HepG2 (cell line): ENCODE measurements at regions not wholly inside any gene's neighbourhood (a gene's known extent, or its start where the extent isn't known, plus 50 kb on each side); places are given as distances from the start of the nearest gene placed in this dataset.

Source experiments
- ATAC-seq: fragments of 200-7000 bp; cut with Tn5 transposase; 3 replicates; pipeline ENCODE4 v1.9.1; 2020; ENCODE audit warnings: mild to moderate bottlenecking, moderate library complexity
- BruUV-seq: library from RNA; stranded (reverse); fragments of 400-500 nt; replicated peaks from 2 replicates; lab custom pipeline; 2021; lab: Mats Ljungman, UMichigan
- CTCF ChIA-PET: fragments of 300-600 bp; formaldehyde crosslinking; extraction: SDS; loops from one replicate; lab custom pipeline; 2021; ENCODE audit warnings: low total read pairs, inconsistent platforms, low intra/inter-chr PET ratio; lab: Yijun Ruan, JAX
- POLR2A ChIA-PET: fragments of 350-600 bp; sonication (Branson Sonifier 250); formaldehyde crosslinking; loops from one replicate; lab custom pipeline; 2020; ENCODE audit warnings: antibody characterized with exemption, inconsistent platforms; lab: Yijun Ruan, JAX
- DNase-seq: peaks from one replicate; pipeline ENCODE4 v3.0.0-alpha.2; 2015; ENCODE audit warnings: low spot score
- FAIRE-seq: peaks from 3 replicates; lab custom pipeline; 2011; peaks lifted over from hg19 to GRCh38; lab: Jason Lieb, UNC
- H2AFZ ChIP-seq: one replicate; pipeline ENCODE4 v1.6.1; 2011; ENCODE audit warnings: low read length, inconsistent platforms
- H3K27ac ChIP-seq: fragments of 300-600 bp; 3 replicates; pipeline ENCODE4 v1.8.0; 2011; ENCODE audit warnings: mixed run types, mild to moderate bottlenecking, mixed read lengths, low read length, inconsistent platforms; ENCODE audit not compliant: insufficient read depth; ENCODE audit errors: extremely low read length
- H3K27me3 ChIP-seq, 2 experiments: fragments of 200-600 bp in 1 of 2; 2 replicates in 1 of 2; 3 replicates in 1 of 2; pipeline versions ENCODE4 v1.6.0 to v1.8.0; 2011; ENCODE audit warnings: low read length in 2 of 2, mild to moderate bottlenecking in 2 of 2, moderate library complexity in 2 of 2, inconsistent platforms in 1 of 2; ENCODE audit not compliant: insufficient read depth in 2 of 2, control insufficient read depth in 1 of 2
- H3K36me3 ChIP-seq, 2 experiments: fragments of 200-600 bp in 1 of 2; replicated peaks in 1 of 2; 2 replicates in 1 of 2; 3 replicates in 1 of 2; pipeline versions ENCODE4 v1.5.1 to v1.8.0; 2011; ENCODE audit warnings: low read length in 2 of 2, inconsistent platforms in 1 of 2; ENCODE audit not compliant: insufficient read depth in 2 of 2, control insufficient read depth in 1 of 2
- H3K4me1 ChIP-seq: 2 replicates; pipeline ENCODE4 v1.5.1; 2012; ENCODE audit warnings: low read length, inconsistent platforms; ENCODE audit not compliant: insufficient read depth
- H3K4me2 ChIP-seq: 2 replicates; pipeline ENCODE4 v1.6.0; 2011; ENCODE audit warnings: low read depth, low read length, inconsistent platforms
- H3K4me3 ChIP-seq, 3 experiments: fragments of 200-600 bp in 1 of 3; sonication (generic), shearing (Covaris generic) in 1 of 3; replicated peaks in 1 of 3; 2 replicates each; pipeline ENCODE4 v1.5.1; 2011 to 2016; ENCODE audit warnings: low read length in 3 of 3, inconsistent platforms in 2 of 3, low read depth in 2 of 3, mild to moderate bottlenecking in 2 of 3, control low read depth in 1 of 3, mixed read lengths in 1 of 3; ENCODE audit not compliant: insufficient read depth in 1 of 3
- H3K79me2 ChIP-seq: one replicate; pipeline ENCODE4 v1.6.1; 2011; ENCODE audit warnings: low read length, inconsistent platforms; ENCODE audit not compliant: insufficient read depth
- H3K9ac ChIP-seq: 2 replicates; pipeline ENCODE4 v1.6.0; 2011; ENCODE audit warnings: mild to moderate bottlenecking, low read depth, low read length, inconsistent platforms; ENCODE audit not compliant: insufficient read depth
- H3K9me3 ChIP-seq: 2 replicates; pipeline ENCODE4 v1.5.1; 2012; ENCODE audit warnings: mild to moderate bottlenecking, low read length
- H4K20me1 ChIP-seq: 2 replicates; pipeline ENCODE4 v1.6.0; 2011; ENCODE audit warnings: inconsistent platforms, mild to moderate bottlenecking, low read length, moderate library complexity; ENCODE audit not compliant: insufficient read depth
- AGO1 ChIP-seq: fragments of 200-400 bp; formaldehyde crosslinking; IDR thresholded peaks from 2 replicates; pipeline ENCODE4 v1.6.1; 2017; ENCODE audit warnings: mild to moderate bottlenecking, low read depth, low read length, moderate library complexity; ENCODE audit not compliant: poor library complexity, severe bottlenecking
- BRD4 ChIP-seq: sonication (generic); formaldehyde crosslinking; IDR thresholded peaks from 2 replicates; pipeline ENCODE4 v1.4.0; 2020; ENCODE audit warnings: missing genetic modification reagents
- DNMT1 ChIP-seq: sonication (generic); formaldehyde crosslinking; IDR thresholded peaks from 2 replicates; pipeline ENCODE4 v1.5.1; 2020; ENCODE audit warnings: mild to moderate bottlenecking, missing genetic modification reagents
- HDAC1 ChIP-seq: sonication (generic); formaldehyde crosslinking; IDR thresholded peaks from 2 replicates; pipeline ENCODE4 v1.5.1; 2020; ENCODE audit warnings: mild to moderate bottlenecking, missing genetic modification reagents
- RBM22 ChIP-seq: fragments of 200-400 bp; formaldehyde crosslinking; optimal IDR thresholded peaks from 2 replicates; pipeline ENCODE3; 2017; ENCODE audit warnings: mild to moderate bottlenecking, low read length, moderate library complexity
- SMAD1 ChIP-seq: sonication (generic); formaldehyde crosslinking; IDR thresholded peaks from 2 replicates; pipeline ENCODE4 v1.4.0; 2020; ENCODE audit warnings: missing genetic modification reagents, low read depth, mild to moderate bottlenecking, borderline replicate concordance
- SMC3 ChIP-seq: IDR thresholded peaks from 2 replicates; pipeline ENCODE4 v1.6.1; 2011; ENCODE audit warnings: low read length, improper control_type of control experiment
- XRCC5 ChIP-seq: fragments of 200-400 bp; formaldehyde crosslinking; optimal IDR thresholded peaks from 2 replicates; pipeline ENCODE3; 2017; ENCODE audit warnings: mild to moderate bottlenecking, low read length
- ZNF598 ChIP-seq: sonication (generic); formaldehyde crosslinking; IDR thresholded peaks from 2 replicates; pipeline ENCODE4 v1.5.1; 2020; ENCODE audit warnings: mild to moderate bottlenecking, missing genetic modification reagents, borderline replicate concordance
- WGBS: methylation state at CpG from one replicate; pipeline ENCODE4 v1.1.6; 2017; ENCODE audit warnings: low lambda C conversion rate; 5-methylcytosine and 5-hydroxymethylcytosine counted together
- in situ Hi-C: cut with HindIII; loops from 2 replicates; pipeline ENCODE4 v1.10.0; 2017; ENCODE audit warnings: low pct_unique_long_range_greater_than_20kb; ENCODE audit not compliant: extremely low pct_ligation_motif_present
- intact Hi-C: fragments of 100-400 bp; cut with micrococcal nuclease; formaldehyde crosslinking; loops from one replicate; pipeline ENCODE4 v1.10.0; 2022; ENCODE audit not compliant: unreplicated experiment
- TF ChIP-seq, protein P1 (sequence below): sonication (generic); formaldehyde crosslinking; IDR thresholded peaks from 2 replicates; pipeline ENCODE4 v1.5.1; 2020; ENCODE audit warnings: missing genetic modification reagents, mild to moderate bottlenecking, borderline replicate concordance
- TF ChIP-seq, protein P2 (sequence below): sonication (generic); formaldehyde crosslinking; IDR thresholded peaks from 2 replicates; pipeline ENCODE4 v1.5.0; 2020; ENCODE audit warnings: mild to moderate bottlenecking, missing genetic modification reagents
- TF ChIP-seq, protein P3 (sequence below): sonication (generic); formaldehyde crosslinking; IDR thresholded peaks from 2 replicates; pipeline ENCODE4 v1.5.1; 2020; ENCODE audit warnings: mild to moderate bottlenecking, missing genetic modification reagents

DNA sequence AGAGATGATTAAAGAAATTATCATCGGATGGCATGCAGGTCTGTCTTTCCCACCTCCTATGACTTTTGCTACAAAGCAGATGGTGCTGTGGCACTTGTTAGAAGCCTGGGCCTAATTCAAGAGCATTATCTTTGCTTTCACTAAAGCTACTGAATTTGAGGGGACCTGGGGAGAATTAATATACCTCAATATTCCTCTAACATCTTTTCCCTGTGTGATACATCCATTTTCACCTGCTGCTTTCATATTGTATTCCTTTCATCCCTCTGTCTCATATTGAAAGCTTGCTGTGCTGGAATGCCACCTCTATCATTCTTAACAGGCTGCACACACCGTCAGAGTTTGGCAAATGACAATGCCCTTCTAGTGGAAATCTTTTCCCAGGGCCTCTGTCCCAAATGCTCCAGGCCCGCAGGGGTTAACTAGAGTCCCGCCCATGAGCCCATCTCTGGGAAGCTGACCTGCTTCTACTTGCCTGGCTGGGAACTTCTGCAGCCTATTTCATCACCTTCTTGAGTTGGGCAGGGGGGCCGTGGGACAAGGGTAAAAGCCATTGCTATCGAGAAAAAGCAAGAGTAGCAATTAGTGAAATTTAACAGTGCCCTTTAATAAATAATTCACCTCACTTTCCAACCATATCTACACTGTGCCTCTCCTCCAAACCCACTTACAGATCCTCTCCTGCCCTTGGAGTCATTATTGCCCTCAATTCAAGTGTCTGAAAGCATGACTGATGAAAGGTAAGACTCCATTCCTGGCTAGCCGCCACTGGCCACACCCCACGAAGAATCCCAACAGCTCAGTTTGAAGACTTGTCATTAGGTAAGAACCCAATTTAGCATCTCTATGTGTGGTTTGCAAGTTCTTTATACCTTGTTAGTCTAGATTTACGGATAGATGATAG is 126.7 kb upstream of the BTG1 start:
- H3K4me3 ChIP-seq: no peak overlapping the region
- ATAC-seq (no peak), FAIRE-seq (no peak), DNase-seq (no peak)
- WGBS: 17% methylated on average over 9 of the region's 9 CpGs
- intact Hi-C loops: no loop called here
- H4K20me1 ChIP-seq: no peaks in the 10 kb centered on the region
- H3K9me3 ChIP-seq: no peaks in the 10 kb centered on the region
- H2AFZ ChIP-seq: no peak overlapping the region
- H3K27me3 ChIP-seq: no peaks in the 10 kb centered on the region; a peak in 1 of 5 replicates
- no peak overlapping the region for H3K9ac ChIP-seq
- H3K36me3 ChIP-seq: no peaks in the 10 kb centered on the region
- POLR2A ChIA-PET: no interaction called here
- BruUV-seq: no TSS peak
- no peak overlapping the region for H3K27ac ChIP-seq
- H3K79me2 ChIP-seq: no peaks in the 10 kb centered on the region
- TF ChIP-seq, protein P1, sequence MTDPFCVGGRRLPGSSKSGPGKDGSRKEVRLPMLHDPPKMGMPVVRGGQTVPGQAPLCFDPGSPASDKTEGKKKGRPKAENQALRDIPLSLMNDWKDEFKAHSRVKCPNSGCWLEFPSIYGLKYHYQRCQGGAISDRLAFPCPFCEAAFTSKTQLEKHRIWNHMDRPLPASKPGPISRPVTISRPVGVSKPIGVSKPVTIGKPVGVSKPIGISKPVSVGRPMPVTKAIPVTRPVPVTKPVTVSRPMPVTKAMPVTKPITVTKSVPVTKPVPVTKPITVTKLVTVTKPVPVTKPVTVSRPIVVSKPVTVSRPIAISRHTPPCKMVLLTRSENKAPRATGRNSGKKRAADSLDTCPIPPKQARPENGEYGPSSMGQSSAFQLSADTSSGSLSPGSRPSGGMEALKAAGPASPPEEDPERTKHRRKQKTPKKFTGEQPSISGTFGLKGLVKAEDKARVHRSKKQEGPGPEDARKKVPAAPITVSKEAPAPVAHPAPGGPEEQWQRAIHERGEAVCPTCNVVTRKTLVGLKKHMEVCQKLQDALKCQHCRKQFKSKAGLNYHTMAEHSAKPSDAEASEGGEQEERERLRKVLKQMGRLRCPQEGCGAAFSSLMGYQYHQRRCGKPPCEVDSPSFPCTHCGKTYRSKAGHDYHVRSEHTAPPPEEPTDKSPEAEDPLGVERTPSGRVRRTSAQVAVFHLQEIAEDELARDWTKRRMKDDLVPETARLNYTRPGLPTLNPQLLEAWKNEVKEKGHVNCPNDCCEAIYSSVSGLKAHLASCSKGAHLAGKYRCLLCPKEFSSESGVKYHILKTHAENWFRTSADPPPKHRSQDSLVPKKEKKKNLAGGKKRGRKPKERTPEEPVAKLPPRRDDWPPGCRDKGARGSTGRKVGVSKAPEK (CRISPR knock-in tag): no peak
- TF ChIP-seq BRD4 (no peak), SMAD1 (CRISPR knock-in tag) (no peak), SMC3 (no peak), XRCC5 (no peak), DNMT1 (no peak), RBM22 (no peak), HDAC1 (CRISPR knock-in tag) (no peak), ZNF598 (no peak), AGO1 (no peak)
- TF ChIP-seq, protein P2, sequence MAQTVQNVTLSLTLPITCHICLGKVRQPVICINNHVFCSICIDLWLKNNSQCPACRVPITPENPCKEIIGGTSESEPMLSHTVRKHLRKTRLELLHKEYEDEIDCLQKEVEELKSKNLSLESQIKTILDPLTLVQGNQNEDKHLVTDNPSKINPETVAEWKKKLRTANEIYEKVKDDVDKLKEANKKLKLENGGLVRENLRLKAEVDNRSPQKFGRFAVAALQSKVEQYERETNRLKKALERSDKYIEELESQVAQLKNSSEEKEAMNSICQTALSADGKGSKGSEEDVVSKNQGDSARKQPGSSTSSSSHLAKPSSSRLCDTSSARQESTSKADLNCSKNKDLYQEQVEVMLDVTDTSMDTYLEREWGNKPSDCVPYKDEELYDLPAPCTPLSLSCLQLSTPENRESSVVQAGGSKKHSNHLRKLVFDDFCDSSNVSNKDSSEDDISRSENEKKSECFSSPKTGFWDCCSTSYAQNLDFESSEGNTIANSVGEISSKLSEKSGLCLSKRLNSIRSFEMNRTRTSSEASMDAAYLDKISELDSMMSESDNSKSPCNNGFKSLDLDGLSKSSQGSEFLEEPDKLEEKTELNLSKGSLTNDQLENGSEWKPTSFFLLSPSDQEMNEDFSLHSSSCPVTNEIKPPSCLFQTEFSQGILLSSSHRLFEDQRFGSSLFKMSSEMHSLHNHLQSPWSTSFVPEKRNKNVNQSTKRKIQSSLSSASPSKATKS (CRISPR knock-in tag): no peak
- TF ChIP-seq, protein P3, sequence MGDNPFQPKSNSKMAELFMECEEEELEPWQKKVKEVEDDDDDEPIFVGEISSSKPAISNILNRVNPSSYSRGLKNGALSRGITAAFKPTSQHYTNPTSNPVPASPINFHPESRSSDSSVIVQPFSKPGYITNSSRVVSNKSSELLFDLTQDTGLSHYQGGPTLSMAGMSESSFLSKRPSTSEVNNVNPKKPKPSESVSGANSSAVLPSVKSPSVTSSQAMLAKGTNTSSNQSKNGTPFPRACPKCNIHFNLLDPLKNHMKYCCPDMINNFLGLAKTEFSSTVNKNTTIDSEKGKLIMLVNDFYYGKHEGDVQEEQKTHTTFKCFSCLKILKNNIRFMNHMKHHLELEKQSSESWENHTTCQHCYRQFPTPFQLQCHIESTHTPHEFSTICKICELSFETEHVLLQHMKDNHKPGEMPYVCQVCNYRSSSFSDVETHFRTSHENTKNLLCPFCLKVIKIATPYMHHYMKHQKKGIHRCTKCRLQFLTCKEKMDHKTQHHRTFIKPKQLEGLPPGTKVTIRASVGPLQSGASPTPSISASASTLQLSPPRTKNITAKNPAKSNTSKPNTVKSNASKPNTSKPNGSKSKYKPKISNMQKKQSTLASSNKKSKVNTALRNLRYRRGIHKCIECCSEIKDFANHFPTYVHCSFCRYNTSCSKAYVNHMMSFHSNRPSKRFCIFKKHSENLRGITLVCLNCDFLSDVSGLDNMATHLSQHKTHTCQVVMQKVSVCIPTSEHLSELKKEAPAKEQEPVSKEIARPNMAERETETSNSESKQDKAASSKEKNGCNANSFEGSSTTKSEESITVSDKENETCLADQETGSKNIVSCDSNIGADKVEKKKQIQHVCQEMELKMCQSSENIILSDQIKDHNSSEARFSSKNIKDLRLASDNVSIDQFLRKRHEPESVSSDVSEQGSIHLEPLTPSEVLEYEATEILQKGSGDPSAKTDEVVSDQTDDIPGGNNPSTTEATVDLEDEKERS (CRISPR knock-in tag): no peak
- H3K4me1 ChIP-seq: no peaks in the 10 kb centered on the region
- in situ Hi-C loops: no loop called here
- H3K4me2 ChIP-seq: no peak overlapping the region
- CTCF ChIA-PET: no interaction called here
